A549 (cell line): ENCODE measurements at regions not wholly inside any gene's neighbourhood (a gene's known extent, or its start where the extent isn't known, plus 50 kb on each side); places are given as distances from the start of the nearest gene placed in this dataset.

ENCODE experiments used
- ATAC-seq, 2 experiments: fragments of 200-7000 bp in 1 of 2; fragments of >200 bp in 1 of 2; cut with Nextera tagmentation in 1 of 2; cut with Tn5 transposase in 1 of 2; 3 replicates each; pipeline versions ENCODE4 v1.8.0 to v1.9.1; 2018 to 2020; ENCODE audit warnings: mild to moderate bottlenecking in 1 of 2, moderate library complexity in 1 of 2
- CTCF ChIA-PET: fragments of 300-600 bp; sonication (Branson Sonifier 250); formaldehyde crosslinking; extraction: SDS; loops from one replicate; lab custom pipeline; 2021; ENCODE audit warnings: antibody characterized with exemption, inconsistent platforms; lab: Yijun Ruan, JAX
- POLR2A ChIA-PET: fragments of 350-600 bp; formaldehyde crosslinking; extraction: SDS; loops from one replicate; lab custom pipeline; 2021; ENCODE audit warnings: antibody characterized with exemption, inconsistent platforms; lab: Yijun Ruan, JAX
- DNase-seq, 2 experiments: peaks; one replicate each; pipeline versions ENCODE4 v3.0.0 to v3.0.0-alpha.2; 2011 to 2016; ENCODE audit warnings: low read depth in 1 of 2, low spot score in 1 of 2
- FAIRE-seq: peaks from 2 replicates; lab custom pipeline; 2011; peaks lifted over from hg19 to GRCh38; lab: Jason Lieb, UNC
- H3K27ac ChIP-seq, 2 experiments: fragments of >200 bp; sonication (Bioruptor Twin); formaldehyde crosslinking; 3 replicates each; pipeline ENCODE4 v1.5.1; 2016 to 2017
- H3K4me1 ChIP-seq: fragments of >200 bp; sonication (Bioruptor Twin); formaldehyde crosslinking; 3 replicates; pipeline ENCODE4 v1.6.1; 2016
- H3K4me2 ChIP-seq: fragments of >200 bp; sonication (Bioruptor Twin); formaldehyde crosslinking; 3 replicates; pipeline ENCODE4 v1.6.1; 2016
- H3K4me3 ChIP-seq: fragments of >200 bp; sonication (Bioruptor Twin); formaldehyde crosslinking; 3 replicates; pipeline ENCODE4 v1.5.1; 2016
- H3K9me3 ChIP-seq: fragments of >200 bp; sonication (Bioruptor Twin); formaldehyde crosslinking; 3 replicates; pipeline ENCODE4 v1.6.1; 2016
- BHLHE40 ChIP-seq: IDR thresholded peaks from 2 replicates; pipeline ENCODE4 v1.6.1; 2012; ENCODE audit warnings: low read depth, low read length, inconsistent platforms
- CBX8 ChIP-seq: fragments of 200-600 bp; sonication (generic); IDR thresholded peaks from 2 replicates; pipeline ENCODE4 v1.6.1; 2016
- CHD2 ChIP-seq: fragments of 150-350 bp; IDR thresholded peaks from 2 replicates; pipeline ENCODE4 v1.6.1; 2014; ENCODE audit warnings: low read length; ENCODE audit not compliant: partially characterized antibody
- EP300 ChIP-seq, 2 experiments: fragments of >200 bp; sonication (Bioruptor Twin); formaldehyde crosslinking; IDR thresholded peaks; 2 replicates in 1 of 2; 3 replicates in 1 of 2; pipeline ENCODE4 v1.6.1; 2016 to 2017
- ESRRA ChIP-seq: fragments of 150-350 bp; IDR thresholded peaks from 2 replicates; pipeline ENCODE4 v1.6.1; 2014; ENCODE audit warnings: mild to moderate bottlenecking, low read length, borderline replicate concordance
- FOSL2 ChIP-seq, 2 experiments: fragments of 450-650 bp in 1 of 2; fragments of >200 bp in 1 of 2; sonication (Bioruptor Twin) in 1 of 2; formaldehyde crosslinking; IDR thresholded peaks; 2 replicates each; pipeline versions ENCODE4 v1.5.0 to v1.6.1; 2016 to 2020; ENCODE audit warnings: mild to moderate bottlenecking in 1 of 2, moderate library complexity in 1 of 2
- FOXS1 ChIP-seq: fragments of 250-450 bp; sonication (Bioruptor Pico); IDR thresholded peaks from 2 replicates; pipeline ENCODE4 v1.5.0; 2020; ENCODE audit warnings: mild to moderate bottlenecking, moderate library complexity
- HOXB13 ChIP-seq: fragments of 250-450 bp; sonication (Bioruptor Pico); IDR thresholded peaks from 2 replicates; pipeline ENCODE4 v1.5.0; 2020; ENCODE audit warnings: low read depth, mild to moderate bottlenecking, moderate library complexity
- MAFK ChIP-seq: fragments of 450-650 bp; IDR thresholded peaks from 2 replicates; pipeline ENCODE4 v1.6.1; 2014; ENCODE audit not compliant: partially characterized antibody
- NFE2L2 ChIP-seq: fragments of 150-350 bp; conservative IDR thresholded peaks from 2 replicates; pipeline ENCODE4 v1.6.1; 2014; ENCODE audit warnings: low read length
- NPAS2 ChIP-seq: fragments of 250-450 bp; sonication (Bioruptor Pico); IDR thresholded peaks from 2 replicates; pipeline ENCODE4 v1.8.0; 2022; ENCODE audit warnings: mild to moderate bottlenecking, moderate library complexity, borderline replicate concordance
- NR3C1 ChIP-seq: fragments of >200 bp; sonication (Bioruptor Twin); formaldehyde crosslinking; IDR thresholded peaks from 3 replicates; pipeline ENCODE4 v1.6.1; 2017
- POLR2A ChIP-seq: IDR thresholded peaks from 2 replicates; pipeline ENCODE4 v1.6.1; 2012; ENCODE audit warnings: mild to moderate bottlenecking, low read length
- RAD21 ChIP-seq, 2 experiments: fragments of >200 bp in 1 of 2; sonication (Bioruptor Twin) in 1 of 2; formaldehyde crosslinking in 1 of 2; IDR thresholded peaks in 1 of 2; conservative IDR thresholded peaks in 1 of 2; 2 replicates in 1 of 2; 3 replicates in 1 of 2; pipeline ENCODE4 v1.6.1; 2012 to 2018; ENCODE audit warnings: inconsistent platforms in 1 of 2
- RARB ChIP-seq: fragments of 250-450 bp; sonication (Bioruptor Pico); IDR thresholded peaks from 2 replicates; pipeline ENCODE4 v1.8.0; 2021; ENCODE audit warnings: mild to moderate bottlenecking, moderate library complexity
- RCOR1 ChIP-seq: fragments of 150-350 bp; IDR thresholded peaks from 2 replicates; pipeline ENCODE4 v1.6.1; 2014; ENCODE audit warnings: antibody characterized with exemption, low read length, low read depth
- RFX5 ChIP-seq: fragments of 450-650 bp; IDR thresholded peaks from 2 replicates; pipeline ENCODE4 v1.7.1; 2014; ENCODE audit warnings: antibody characterized with exemption, mild to moderate bottlenecking, moderate library complexity
- SMC3 ChIP-seq: fragments of >200 bp; sonication (Bioruptor Twin); formaldehyde crosslinking; IDR thresholded peaks from 3 replicates; pipeline ENCODE4 v1.6.1; 2018; ENCODE audit warnings: inconsistent platforms
- ZC3H11A ChIP-seq: fragments of 450-650 bp; IDR thresholded peaks from 2 replicates; pipeline ENCODE4 v1.6.1; 2014; ENCODE audit warnings: antibody characterized with exemption, mild to moderate bottlenecking
- ZFP36 ChIP-seq: fragments of 450-650 bp; IDR thresholded peaks from 2 replicates; pipeline ENCODE4 v1.6.1; 2014; ENCODE audit warnings: borderline replicate concordance; ENCODE audit not compliant: partially characterized antibody
- ZNF302 ChIP-seq: fragments of 250-450 bp; sonication (Bioruptor Pico); IDR thresholded peaks from 2 replicates; pipeline ENCODE4 v1.9.0; 2021; ENCODE audit warnings: inconsistent platforms, mild to moderate bottlenecking, moderate library complexity
- ZSCAN20 ChIP-seq: fragments of 250-450 bp; sonication (Bioruptor Pico); IDR thresholded peaks from 2 replicates; pipeline ENCODE4 v1.8.0; 2022; ENCODE audit warnings: mild to moderate bottlenecking, moderate library complexity
- WGBS: methylation state at CpG from one replicate; pipeline ENCODE4 v1.1.6; 2017; ENCODE audit errors: missing lambda C conversion rate; 5-methylcytosine and 5-hydroxymethylcytosine counted together
- TF ChIP-seq, protein P1 (sequence below): IDR thresholded peaks from 2 replicates; pipeline ENCODE4 v1.6.1; 2012; ENCODE audit warnings: low read depth, borderline replicate concordance
- TF ChIP-seq, protein P2 (sequence below): fragments of >200 bp; sonication (Bioruptor Twin); formaldehyde crosslinking; IDR thresholded peaks from 3 replicates; pipeline ENCODE4 v1.5.1; 2016
- TF ChIP-seq, protein P3 (sequence below): IDR thresholded peaks from 2 replicates; pipeline ENCODE4 v1.6.1; 2012
- TF ChIP-seq, protein P4 (sequence below): fragments of 250-450 bp; sonication (Bioruptor Pico); IDR thresholded peaks from 2 replicates; pipeline ENCODE4 v1.5.0; 2021; ENCODE audit warnings: mild to moderate bottlenecking, moderate library complexity, borderline replicate concordance
- TF ChIP-seq, protein P5 (sequence below): fragments of 150-350 bp; IDR thresholded peaks from 2 replicates; pipeline ENCODE4 v1.6.1; 2014; ENCODE audit warnings: low read depth, mild to moderate bottlenecking, low read length

DNA sequence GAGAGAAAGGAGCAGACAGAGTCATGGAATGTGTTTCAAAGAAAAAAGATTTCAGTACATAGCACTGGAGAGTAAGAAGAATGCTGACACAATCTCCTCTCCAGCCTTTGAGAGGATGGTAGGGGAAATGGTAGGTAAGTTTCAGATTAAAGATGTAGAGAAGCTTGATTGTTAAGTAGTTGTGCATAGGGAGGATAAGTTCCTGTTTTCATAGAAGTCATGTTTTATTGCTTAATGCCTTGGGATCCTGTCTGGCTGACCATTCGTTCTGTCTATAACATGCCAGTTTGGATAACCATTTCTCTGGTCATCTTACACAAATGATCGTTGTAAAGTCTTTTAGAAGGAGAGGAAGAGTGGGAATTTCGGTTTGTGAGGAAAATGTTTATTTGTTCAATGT is 95.7 kb upstream of the IGSF10 start:
- ChIA-PET POLR2A (no interaction called here), CTCF (no interaction called here)
- TF ChIP-seq CBX8 (no peak), ZC3H11A (no peak), NPAS2 (no peak), EP300 (IDR thresholded peaks at IDR 0.05) (no peak), RCOR1 (no peak), MAFK (no peak), CHD2 (no peak), ZNF302 (CRISPR knock-in tag) (no peak), ZSCAN20 (no peak), POLR2A (no peak)
- TF ChIP-seq, protein P1, sequence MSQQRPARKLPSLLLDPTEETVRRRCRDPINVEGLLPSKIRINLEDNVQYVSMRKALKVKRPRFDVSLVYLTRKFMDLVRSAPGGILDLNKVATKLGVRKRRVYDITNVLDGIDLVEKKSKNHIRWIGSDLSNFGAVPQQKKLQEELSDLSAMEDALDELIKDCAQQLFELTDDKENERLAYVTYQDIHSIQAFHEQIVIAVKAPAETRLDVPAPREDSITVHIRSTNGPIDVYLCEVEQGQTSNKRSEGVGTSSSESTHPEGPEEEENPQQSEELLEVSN: no peak
- TF ChIP-seq, protein P2, sequence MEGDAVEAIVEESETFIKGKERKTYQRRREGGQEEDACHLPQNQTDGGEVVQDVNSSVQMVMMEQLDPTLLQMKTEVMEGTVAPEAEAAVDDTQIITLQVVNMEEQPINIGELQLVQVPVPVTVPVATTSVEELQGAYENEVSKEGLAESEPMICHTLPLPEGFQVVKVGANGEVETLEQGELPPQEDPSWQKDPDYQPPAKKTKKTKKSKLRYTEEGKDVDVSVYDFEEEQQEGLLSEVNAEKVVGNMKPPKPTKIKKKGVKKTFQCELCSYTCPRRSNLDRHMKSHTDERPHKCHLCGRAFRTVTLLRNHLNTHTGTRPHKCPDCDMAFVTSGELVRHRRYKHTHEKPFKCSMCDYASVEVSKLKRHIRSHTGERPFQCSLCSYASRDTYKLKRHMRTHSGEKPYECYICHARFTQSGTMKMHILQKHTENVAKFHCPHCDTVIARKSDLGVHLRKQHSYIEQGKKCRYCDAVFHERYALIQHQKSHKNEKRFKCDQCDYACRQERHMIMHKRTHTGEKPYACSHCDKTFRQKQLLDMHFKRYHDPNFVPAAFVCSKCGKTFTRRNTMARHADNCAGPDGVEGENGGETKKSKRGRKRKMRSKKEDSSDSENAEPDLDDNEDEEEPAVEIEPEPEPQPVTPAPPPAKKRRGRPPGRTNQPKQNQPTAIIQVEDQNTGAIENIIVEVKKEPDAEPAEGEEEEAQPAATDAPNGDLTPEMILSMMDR: no peak
- TF ChIP-seq, protein P3, sequence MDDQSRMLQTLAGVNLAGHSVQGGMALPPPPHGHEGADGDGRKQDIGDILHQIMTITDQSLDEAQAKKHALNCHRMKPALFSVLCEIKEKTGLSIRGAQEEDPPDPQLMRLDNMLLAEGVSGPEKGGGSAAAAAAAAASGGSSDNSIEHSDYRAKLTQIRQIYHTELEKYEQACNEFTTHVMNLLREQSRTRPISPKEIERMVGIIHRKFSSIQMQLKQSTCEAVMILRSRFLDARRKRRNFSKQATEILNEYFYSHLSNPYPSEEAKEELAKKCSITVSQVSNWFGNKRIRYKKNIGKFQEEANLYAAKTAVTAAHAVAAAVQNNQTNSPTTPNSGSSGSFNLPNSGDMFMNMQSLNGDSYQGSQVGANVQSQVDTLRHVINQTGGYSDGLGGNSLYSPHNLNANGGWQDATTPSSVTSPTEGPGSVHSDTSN: no peak
- WGBS: 55% methylated on average over 3 of the region's 3 CpGs
- ATAC-seq (no peak), DNase-seq (no peak), FAIRE-seq (no peak)
- 0 out of 3 replicates have a peak, but pooled peaks cover 3% of the 10 kb centered on the region for H3K4me1 ChIP-seq
- no peak overlapping the region for H3K4me2 ChIP-seq
- no peaks in the 10 kb centered on the region for H3K9me3 ChIP-seq
- H3K4me3 ChIP-seq: no peak overlapping the region
- H3K27ac ChIP-seq: no peak overlapping the region

DNA sequence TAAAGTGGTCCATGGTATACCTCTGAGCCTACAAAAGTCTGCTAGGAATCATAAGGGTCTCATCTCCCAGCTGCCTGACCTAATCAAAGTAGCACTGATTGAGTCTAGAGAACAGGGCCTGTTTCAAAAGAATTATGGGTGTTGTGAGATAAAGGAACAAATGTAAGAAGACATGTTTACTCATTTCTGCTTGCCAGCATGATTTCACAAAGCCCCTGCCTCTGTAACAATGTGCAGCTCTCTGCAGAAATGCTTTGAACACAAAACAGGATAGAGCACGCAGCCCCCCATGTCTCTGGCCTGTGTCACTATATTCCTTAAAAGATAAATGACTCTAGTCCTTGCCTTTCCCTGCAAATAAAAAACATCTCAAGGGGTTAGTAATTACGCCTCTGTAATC is 94.7 kb upstream of the IGSF10 start:
- H3K4me1 ChIP-seq: 0 out of 3 replicates have a peak, but pooled peaks cover 3% of the 10 kb centered on the region
- H3K27ac ChIP-seq: no peak overlapping the region
- no peak for FAIRE-seq
- TF ChIP-seq RARB (CRISPR knock-in tag) (no peak), HOXB13 (CRISPR knock-in tag) (no peak), BHLHE40 (no peak), CHD2 (no peak), RFX5 (no peak), FOSL2 (IDR thresholded peaks at IDR 0.05) (no peak), FOSL2 (CRISPR knock-in tag; IDR thresholded peaks at IDR 0.05) (no peak), ZFP36 (no peak), RAD21 (conservative IDR thresholded peaks at IDR 0.05 in 1 of 2, IDR thresholded peaks at IDR 0.05 in 1 of 2) (no peak), ESRRA (no peak), SMC3 (no peak), NFE2L2 (no peak), NR3C1 (no peak), FOXS1 (CRISPR knock-in tag) (no peak)
- TF ChIP-seq, protein P4, sequence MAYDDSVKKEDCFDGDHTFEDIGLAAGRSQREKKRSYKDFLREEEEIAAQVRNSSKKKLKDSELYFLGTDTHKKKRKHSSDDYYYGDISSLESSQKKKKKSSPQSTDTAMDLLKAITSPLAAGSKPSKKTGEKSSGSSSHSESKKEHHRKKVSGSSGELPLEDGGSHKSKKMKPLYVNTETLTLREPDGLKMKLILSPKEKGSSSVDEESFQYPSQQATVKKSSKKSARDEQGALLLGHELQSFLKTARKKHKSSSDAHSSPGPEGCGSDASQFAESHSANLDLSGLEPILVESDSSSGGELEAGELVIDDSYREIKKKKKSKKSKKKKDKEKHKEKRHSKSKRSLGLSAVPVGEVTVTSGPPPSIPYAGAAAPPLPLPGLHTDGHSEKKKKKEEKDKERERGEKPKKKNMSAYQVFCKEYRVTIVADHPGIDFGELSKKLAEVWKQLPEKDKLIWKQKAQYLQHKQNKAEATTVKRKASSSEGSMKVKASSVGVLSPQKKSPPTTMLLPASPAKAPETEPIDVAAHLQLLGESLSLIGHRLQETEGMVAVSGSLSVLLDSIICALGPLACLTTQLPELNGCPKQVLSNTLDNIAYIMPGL (CRISPR knock-in tag): no peak
- TF ChIP-seq, protein P5, sequence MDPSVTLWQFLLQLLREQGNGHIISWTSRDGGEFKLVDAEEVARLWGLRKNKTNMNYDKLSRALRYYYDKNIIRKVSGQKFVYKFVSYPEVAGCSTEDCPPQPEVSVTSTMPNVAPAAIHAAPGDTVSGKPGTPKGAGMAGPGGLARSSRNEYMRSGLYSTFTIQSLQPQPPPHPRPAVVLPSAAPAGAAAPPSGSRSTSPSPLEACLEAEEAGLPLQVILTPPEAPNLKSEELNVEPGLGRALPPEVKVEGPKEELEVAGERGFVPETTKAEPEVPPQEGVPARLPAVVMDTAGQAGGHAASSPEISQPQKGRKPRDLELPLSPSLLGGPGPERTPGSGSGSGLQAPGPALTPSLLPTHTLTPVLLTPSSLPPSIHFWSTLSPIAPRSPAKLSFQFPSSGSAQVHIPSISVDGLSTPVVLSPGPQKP: no peak
- TF ChIP-seq, protein P1: no peak
- no peak for DNase-seq
- H3K4me2 ChIP-seq: no peak overlapping the region
- H3K4me3 ChIP-seq: no peak overlapping the region
- 86% methylated on average over 2 of the region's 2 CpGs for WGBS
- H3K9me3 ChIP-seq: no peaks in the 10 kb centered on the region
- ATAC-seq: no peak
- POLR2A ChIA-PET: no interaction called here
- CTCF ChIA-PET: no interaction called here
